HFFc6 (cell line): ENCODE measurements at regions not wholly inside any gene's neighbourhood (a gene's known extent, or its start where the extent isn't known, plus 50 kb on each side); places are given as distances from the start of the nearest gene placed in this dataset.

ENCODE experiments used
- DNase-seq: peaks from one replicate; pipeline ENCODE4 v3.0.0-alpha.2; 2018
- H3K27ac Mint-ChIP-seq: 2 replicates; pipeline ENCODE4 v1.8.0; 2020; ENCODE audit warnings: mild to moderate bottlenecking, mixed read lengths
- H3K27me3 Mint-ChIP-seq: 2 replicates; pipeline ENCODE4 v1.8.0; 2021; ENCODE audit warnings: mild to moderate bottlenecking, moderate library complexity, mixed read lengths; ENCODE audit not compliant: insufficient read depth
- H3K36me3 Mint-ChIP-seq: 2 replicates; pipeline ENCODE4 v1.8.0; 2021; ENCODE audit warnings: low read depth, mixed read lengths
- H3K4me1 Mint-ChIP-seq: 2 replicates; pipeline ENCODE4 v1.8.0; 2020; ENCODE audit warnings: low read depth, mixed read lengths
- H3K4me3 Mint-ChIP-seq: 2 replicates; pipeline ENCODE4 v1.8.0; 2020; ENCODE audit warnings: mild to moderate bottlenecking, moderate library complexity, mixed read lengths
- H3K9me3 Mint-ChIP-seq: 2 replicates; pipeline ENCODE4 v1.8.0; 2020; ENCODE audit warnings: mild to moderate bottlenecking, mixed read lengths
- TF ChIP-seq, protein P1 (sequence below): fragments of 200-600 bp; sonication (generic); IDR thresholded peaks from 2 replicates; pipeline ENCODE4 v1.5.0; 2021; ENCODE audit warnings: antibody characterized with exemption, mild to moderate bottlenecking

GRCh38 chr7:68733219-68734153 is 864.8 kb upstream of the AUTS2 start:
- Mint-ChIP-seq H3K4me1 (no peaks in the 10 kb centered on the region), H3K36me3 (no peaks in the 10 kb centered on the region), H3K9me3 (peaks cover 13% of the 10 kb centered on the region; the same call in 1 of the 2 replicates), H3K4me3 (no peak overlapping the region), H3K27ac (no peak overlapping the region), H3K27me3 (peaks cover 3% of the 10 kb centered on the region)
- TF ChIP-seq, protein P1, sequence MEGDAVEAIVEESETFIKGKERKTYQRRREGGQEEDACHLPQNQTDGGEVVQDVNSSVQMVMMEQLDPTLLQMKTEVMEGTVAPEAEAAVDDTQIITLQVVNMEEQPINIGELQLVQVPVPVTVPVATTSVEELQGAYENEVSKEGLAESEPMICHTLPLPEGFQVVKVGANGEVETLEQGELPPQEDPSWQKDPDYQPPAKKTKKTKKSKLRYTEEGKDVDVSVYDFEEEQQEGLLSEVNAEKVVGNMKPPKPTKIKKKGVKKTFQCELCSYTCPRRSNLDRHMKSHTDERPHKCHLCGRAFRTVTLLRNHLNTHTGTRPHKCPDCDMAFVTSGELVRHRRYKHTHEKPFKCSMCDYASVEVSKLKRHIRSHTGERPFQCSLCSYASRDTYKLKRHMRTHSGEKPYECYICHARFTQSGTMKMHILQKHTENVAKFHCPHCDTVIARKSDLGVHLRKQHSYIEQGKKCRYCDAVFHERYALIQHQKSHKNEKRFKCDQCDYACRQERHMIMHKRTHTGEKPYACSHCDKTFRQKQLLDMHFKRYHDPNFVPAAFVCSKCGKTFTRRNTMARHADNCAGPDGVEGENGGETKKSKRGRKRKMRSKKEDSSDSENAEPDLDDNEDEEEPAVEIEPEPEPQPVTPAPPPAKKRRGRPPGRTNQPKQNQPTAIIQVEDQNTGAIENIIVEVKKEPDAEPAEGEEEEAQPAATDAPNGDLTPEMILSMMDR = no peak
- no peak for DNase-seq

DNA sequence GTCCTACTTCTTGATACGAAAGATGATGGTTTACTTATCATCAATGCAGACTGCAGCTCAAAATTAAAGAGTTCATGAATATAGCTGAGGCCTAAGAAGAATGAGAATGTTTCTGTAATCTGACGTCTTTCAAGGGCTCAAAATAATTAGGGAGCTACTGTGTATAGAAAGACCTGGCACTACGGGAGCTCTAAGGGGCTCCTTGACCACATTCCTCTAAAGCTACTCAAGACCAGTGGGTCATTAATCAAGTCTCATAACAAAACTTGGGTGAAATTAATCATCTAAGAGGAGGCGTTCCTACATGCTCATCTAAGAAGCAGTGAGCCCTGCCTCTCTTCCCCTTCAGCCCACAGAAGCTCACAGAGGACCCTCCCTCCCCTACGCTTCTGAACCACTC is 863.8 kb upstream of the AUTS2 start:
- Mint-ChIP-seq H3K36me3 (no peaks in the 10 kb centered on the region), H3K4me1 (no peaks in the 10 kb centered on the region), H3K27me3 (peaks cover 3% of the 10 kb centered on the region), H3K9me3 (peaks cover 13% of the 10 kb centered on the region; the same call in 1 of the 2 replicates), H3K27ac (no peak overlapping the region), H3K4me3 (no peak overlapping the region)
- TF ChIP-seq, protein P1 = no peak
- no peak for DNase-seq

GRCh38 chr7:68739306-68739705 is 859.0 kb upstream of the AUTS2 start:
- Mint-ChIP-seq H3K27ac (no peak overlapping the region), H3K27me3 (peaks cover 5% of the 10 kb centered on the region), H3K9me3 (peaks cover 17% of the 10 kb centered on the region; the same call in 1 of the 2 replicates), H3K4me1 (no peaks in the 10 kb centered on the region), H3K36me3 (no peaks in the 10 kb centered on the region), H3K4me3 (no peak overlapping the region)
- no peak for DNase-seq
- TF ChIP-seq, protein P1 = no peak

DNA sequence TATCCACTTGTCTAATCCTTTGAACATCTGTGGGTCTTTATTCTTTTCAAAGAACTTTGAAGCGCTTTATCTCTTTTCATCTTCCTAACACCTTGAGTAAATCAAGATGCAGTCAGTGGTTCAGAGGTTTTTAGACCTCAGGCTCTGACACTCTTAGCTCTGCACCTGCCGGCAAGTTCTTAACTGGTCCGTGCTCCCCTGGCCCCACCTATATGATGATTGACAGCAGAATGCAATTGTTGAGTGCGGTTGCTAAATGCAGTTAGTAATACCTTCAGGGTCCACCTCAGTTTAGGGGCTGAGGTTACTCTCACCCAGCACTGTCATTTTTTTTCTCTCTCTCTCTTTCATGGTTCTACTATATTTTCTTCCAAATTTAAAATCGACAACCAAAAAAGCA is 854.2 kb upstream of the AUTS2 start:
- Mint-ChIP-seq H3K4me3 (no peak overlapping the region), H3K27ac (no peak overlapping the region), H3K27me3 (peaks cover 7% of the 10 kb centered on the region), H3K36me3 (no peaks in the 10 kb centered on the region), H3K4me1 (no peaks in the 10 kb centered on the region), H3K9me3 (peaks cover 5% of the 10 kb centered on the region; the same call in 1 of the 2 replicates)
- no peak for DNase-seq
- TF ChIP-seq, protein P1 = no peak

- H3K4me3 Mint-ChIP-seq = no peak overlapping the region
- no peak overlapping the region for H3K27ac Mint-ChIP-seq
- DNase-seq = no peak
- TF ChIP-seq, protein P1 = no peak
- peaks cover 17% of the 10 kb centered on the region; the same call in 1 of the 2 replicates for H3K9me3 Mint-ChIP-seq
- no peaks in the 10 kb centered on the region for H3K36me3 Mint-ChIP-seq
- H3K4me1 Mint-ChIP-seq = no peaks in the 10 kb centered on the region
- peaks cover 3% of the 10 kb centered on the region for H3K27me3 Mint-ChIP-seq
Observed at GRCh38 chr7:68748934-68749900, 849.1 kb upstream of the AUTS2 start.
